ENCODE measurements at regions not wholly inside any gene's neighbourhood (a gene's known extent, or its start where the extent isn't known, plus 50 kb on each side); places are given as distances from the start of the nearest gene placed in this dataset.

DNA sequence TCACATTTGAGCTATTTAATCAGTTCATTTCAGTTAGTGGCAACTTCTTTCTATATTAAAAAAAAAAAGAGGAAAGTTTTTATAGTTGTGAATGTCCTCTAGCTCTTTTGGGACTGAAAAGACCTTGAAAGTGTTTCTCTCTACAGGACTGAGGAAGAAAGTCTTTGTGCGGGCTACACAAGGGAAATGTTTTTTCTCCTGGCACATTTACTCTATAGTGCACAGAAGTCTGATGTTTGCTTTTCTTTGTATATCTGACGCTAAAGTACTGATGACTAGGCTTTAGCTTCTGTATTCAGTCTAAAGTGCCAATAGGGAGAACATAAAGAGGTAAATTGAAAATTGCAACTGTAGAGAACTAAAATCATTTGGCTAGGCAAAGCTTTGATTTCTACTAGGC is 737.4 kb upstream of the LUZP2 start:
- TF ChIP-seq, protein P1, sequence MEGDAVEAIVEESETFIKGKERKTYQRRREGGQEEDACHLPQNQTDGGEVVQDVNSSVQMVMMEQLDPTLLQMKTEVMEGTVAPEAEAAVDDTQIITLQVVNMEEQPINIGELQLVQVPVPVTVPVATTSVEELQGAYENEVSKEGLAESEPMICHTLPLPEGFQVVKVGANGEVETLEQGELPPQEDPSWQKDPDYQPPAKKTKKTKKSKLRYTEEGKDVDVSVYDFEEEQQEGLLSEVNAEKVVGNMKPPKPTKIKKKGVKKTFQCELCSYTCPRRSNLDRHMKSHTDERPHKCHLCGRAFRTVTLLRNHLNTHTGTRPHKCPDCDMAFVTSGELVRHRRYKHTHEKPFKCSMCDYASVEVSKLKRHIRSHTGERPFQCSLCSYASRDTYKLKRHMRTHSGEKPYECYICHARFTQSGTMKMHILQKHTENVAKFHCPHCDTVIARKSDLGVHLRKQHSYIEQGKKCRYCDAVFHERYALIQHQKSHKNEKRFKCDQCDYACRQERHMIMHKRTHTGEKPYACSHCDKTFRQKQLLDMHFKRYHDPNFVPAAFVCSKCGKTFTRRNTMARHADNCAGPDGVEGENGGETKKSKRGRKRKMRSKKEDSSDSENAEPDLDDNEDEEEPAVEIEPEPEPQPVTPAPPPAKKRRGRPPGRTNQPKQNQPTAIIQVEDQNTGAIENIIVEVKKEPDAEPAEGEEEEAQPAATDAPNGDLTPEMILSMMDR (IDR thresholded peaks at IDR 0.05; ENCODE audit: low read depth, low read length, poor library complexity, severe bottlenecking) = no peak
- TF ChIP-seq EZH2phosphoT487 (IDR thresholded peaks at IDR 0.05; ENCODE audit: borderline replicate concordance, low read length) = no peak

Measured in DOHH2 (cell line).